ENCODE measurements at regions not wholly inside any gene's neighbourhood (a gene's known extent, or its start where the extent isn't known, plus 50 kb on each side); places are given as distances from the start of the nearest gene placed in this dataset.
"Not testable (repeated sequence)": the region's sequence is repeated elsewhere in the genome, so short reads cannot be mapped to it uniquely, and the experiment has no call there.

GRCh38 chr12:5173511-5174011 lies 129.9 kb downstream of the KCNA5 start:
- H3K4me3 ChIP-seq (ENCODE audit: low read depth, low read length, poor library complexity, severe bottlenecking) = no peak overlapping the region
- no peaks in the 10 kb centered on the region for H3K4me1 ChIP-seq (ENCODE audit: insufficient read depth, low read length, severe bottlenecking)
- no peak overlapping the region for H3K4me2 ChIP-seq (ENCODE audit: low read length)
- no peaks in the 10 kb centered on the region for H3F3A ChIP-seq (ENCODE audit: insufficient read depth, low read length)
- no peaks in the 10 kb centered on the region for H3K27me3 ChIP-seq (ENCODE audit: insufficient read depth, low read length)
- H2AFZ ChIP-seq (ENCODE audit: low read length) = no peak overlapping the region
- no peaks in the 10 kb centered on the region for H3K79me2 ChIP-seq (ENCODE audit: insufficient read depth, low read length)
- H3K27ac ChIP-seq (ENCODE audit: low read depth, low read length, poor library complexity, severe bottlenecking) = no peak overlapping the region
- H4K20me1 ChIP-seq (ENCODE audit: insufficient read depth, low read length) = no peaks in the 10 kb centered on the region
- TF ChIP-seq, protein P1, sequence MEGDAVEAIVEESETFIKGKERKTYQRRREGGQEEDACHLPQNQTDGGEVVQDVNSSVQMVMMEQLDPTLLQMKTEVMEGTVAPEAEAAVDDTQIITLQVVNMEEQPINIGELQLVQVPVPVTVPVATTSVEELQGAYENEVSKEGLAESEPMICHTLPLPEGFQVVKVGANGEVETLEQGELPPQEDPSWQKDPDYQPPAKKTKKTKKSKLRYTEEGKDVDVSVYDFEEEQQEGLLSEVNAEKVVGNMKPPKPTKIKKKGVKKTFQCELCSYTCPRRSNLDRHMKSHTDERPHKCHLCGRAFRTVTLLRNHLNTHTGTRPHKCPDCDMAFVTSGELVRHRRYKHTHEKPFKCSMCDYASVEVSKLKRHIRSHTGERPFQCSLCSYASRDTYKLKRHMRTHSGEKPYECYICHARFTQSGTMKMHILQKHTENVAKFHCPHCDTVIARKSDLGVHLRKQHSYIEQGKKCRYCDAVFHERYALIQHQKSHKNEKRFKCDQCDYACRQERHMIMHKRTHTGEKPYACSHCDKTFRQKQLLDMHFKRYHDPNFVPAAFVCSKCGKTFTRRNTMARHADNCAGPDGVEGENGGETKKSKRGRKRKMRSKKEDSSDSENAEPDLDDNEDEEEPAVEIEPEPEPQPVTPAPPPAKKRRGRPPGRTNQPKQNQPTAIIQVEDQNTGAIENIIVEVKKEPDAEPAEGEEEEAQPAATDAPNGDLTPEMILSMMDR (IDR thresholded peaks at IDR 0.05; ENCODE audit: low read length) = no peak
- no peak for TF ChIP-seq EZH2 (IDR thresholded peaks at IDR 0.05; ENCODE audit: borderline replicate concordance, low read length)
- no peak overlapping the region for H3K9ac ChIP-seq (ENCODE audit: low read length)
- no peaks in the 10 kb centered on the region for H3K36me3 ChIP-seq (ENCODE audit: insufficient read depth, low read length)
- no peaks in the 10 kb centered on the region for H3K9me3 ChIP-seq (ENCODE audit: low read length)
- no peaks in the 10 kb centered on the region for H3K9me2 ChIP-seq (ENCODE audit: low read depth, low read length)

GRCh38 chr12:5175415-5175814 lies 131.7 kb downstream of the KCNA5 start:
- not testable (repeated sequence) for H3K36me3 ChIP-seq (ENCODE audit: insufficient read depth, low read length); H3K9me2 ChIP-seq (ENCODE audit: low read depth, low read length); H3K4me2 ChIP-seq (ENCODE audit: low read length); H3K4me1 ChIP-seq (ENCODE audit: insufficient read depth, low read length, severe bottlenecking); H3K4me3 ChIP-seq (ENCODE audit: low read depth, low read length, poor library complexity, severe bottlenecking); H3K27ac ChIP-seq (ENCODE audit: low read depth, low read length, poor library complexity, severe bottlenecking); H3F3A ChIP-seq (ENCODE audit: insufficient read depth, low read length); H3K27me3 ChIP-seq (ENCODE audit: insufficient read depth, low read length); H4K20me1 ChIP-seq (ENCODE audit: insufficient read depth, low read length); H2AFZ ChIP-seq (ENCODE audit: low read length); H3K9ac ChIP-seq (ENCODE audit: low read length); H3K9me3 ChIP-seq (ENCODE audit: low read length); H3K79me2 ChIP-seq (ENCODE audit: insufficient read depth, low read length)

GRCh38 chr12:5176036-5176435 lies 132.4 kb downstream of the KCNA5 start:
- no peak overlapping the region for H3K4me2 ChIP-seq (ENCODE audit: low read length)
- TF ChIP-seq, protein P1 (IDR thresholded peaks at IDR 0.05; ENCODE audit: low read length) = no peak
- TF ChIP-seq EZH2 (IDR thresholded peaks at IDR 0.05; ENCODE audit: borderline replicate concordance, low read length) = no peak

DNA sequence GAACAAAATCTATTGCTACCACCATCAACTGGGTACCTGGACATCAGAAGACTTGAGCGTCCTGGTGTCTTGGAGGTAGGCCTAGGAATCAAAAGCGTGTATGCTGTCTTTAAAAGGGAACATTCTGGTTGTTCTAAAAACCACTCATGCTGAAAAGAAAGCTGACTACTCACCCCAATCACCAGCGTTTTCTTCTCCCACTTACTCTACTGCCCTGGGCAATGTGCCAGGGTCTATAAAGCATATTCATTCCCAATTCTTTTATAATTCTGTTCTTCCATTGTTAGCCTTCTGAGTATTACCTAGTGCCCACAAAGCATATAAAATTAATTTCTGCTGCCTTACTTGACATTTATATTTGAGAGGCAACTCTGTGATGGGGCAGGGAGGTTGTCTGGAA lies 133.4 kb downstream of the KCNA5 start:
- Histone ChIP-seq H3K9me2 (ENCODE audit: low read depth, low read length) (no peaks in the 10 kb centered on the region), H3K4me1 (ENCODE audit: insufficient read depth, low read length, severe bottlenecking) (no peaks in the 10 kb centered on the region), H3K9me3 (ENCODE audit: low read length) (no peaks in the 10 kb centered on the region), H4K20me1 (ENCODE audit: insufficient read depth, low read length) (no peaks in the 10 kb centered on the region), H3K4me3 (ENCODE audit: low read depth, low read length, poor library complexity, severe bottlenecking) (no peak overlapping the region), H3K27me3 (ENCODE audit: insufficient read depth, low read length) (no peaks in the 10 kb centered on the region), H2AFZ (ENCODE audit: low read length) (no peak overlapping the region), H3K9ac (ENCODE audit: low read length) (no peak overlapping the region), H3F3A (ENCODE audit: insufficient read depth, low read length) (no peaks in the 10 kb centered on the region), H3K4me2 (ENCODE audit: low read length) (no peak overlapping the region), H3K79me2 (ENCODE audit: insufficient read depth, low read length) (no peaks in the 10 kb centered on the region), H3K36me3 (ENCODE audit: insufficient read depth, low read length) (no peaks in the 10 kb centered on the region), H3K27ac (ENCODE audit: low read depth, low read length, poor library complexity, severe bottlenecking) (no peak overlapping the region)
- TF ChIP-seq, protein P1 (IDR thresholded peaks at IDR 0.05; ENCODE audit: low read length) = no peak
- TF ChIP-seq EZH2 (IDR thresholded peaks at IDR 0.05; ENCODE audit: borderline replicate concordance, low read length) = no peak

More at GRCh38 chr12:5176036-5176435, 132.4 kb downstream of the KCNA5 start:
- no peaks in the 10 kb centered on the region for H3K79me2 ChIP-seq (ENCODE audit: insufficient read depth, low read length)
- H3K36me3 ChIP-seq (ENCODE audit: insufficient read depth, low read length) = no peaks in the 10 kb centered on the region
- no peak overlapping the region for H2AFZ ChIP-seq (ENCODE audit: low read length)
- H3K9me3 ChIP-seq (ENCODE audit: low read length) = no peaks in the 10 kb centered on the region
- H3K27me3 ChIP-seq (ENCODE audit: insufficient read depth, low read length) = no peaks in the 10 kb centered on the region
- H3K27ac ChIP-seq (ENCODE audit: low read depth, low read length, poor library complexity, severe bottlenecking) = no peak overlapping the region
- no peaks in the 10 kb centered on the region for H3K4me1 ChIP-seq (ENCODE audit: insufficient read depth, low read length, severe bottlenecking)
- H3K9ac ChIP-seq (ENCODE audit: low read length) = no peak overlapping the region
- H3K9me2 ChIP-seq (ENCODE audit: low read depth, low read length) = no peaks in the 10 kb centered on the region
- H3F3A ChIP-seq (ENCODE audit: insufficient read depth, low read length) = no peaks in the 10 kb centered on the region
- H3K4me3 ChIP-seq (ENCODE audit: low read depth, low read length, poor library complexity, severe bottlenecking) = no peak overlapping the region
- no peaks in the 10 kb centered on the region for H4K20me1 ChIP-seq (ENCODE audit: insufficient read depth, low read length)
